ENCODE measurements at regions not wholly inside any gene's neighbourhood (a gene's known extent, or its start where the extent isn't known, plus 50 kb on each side); places are given as distances from the start of the nearest gene placed in this dataset.

DNA sequence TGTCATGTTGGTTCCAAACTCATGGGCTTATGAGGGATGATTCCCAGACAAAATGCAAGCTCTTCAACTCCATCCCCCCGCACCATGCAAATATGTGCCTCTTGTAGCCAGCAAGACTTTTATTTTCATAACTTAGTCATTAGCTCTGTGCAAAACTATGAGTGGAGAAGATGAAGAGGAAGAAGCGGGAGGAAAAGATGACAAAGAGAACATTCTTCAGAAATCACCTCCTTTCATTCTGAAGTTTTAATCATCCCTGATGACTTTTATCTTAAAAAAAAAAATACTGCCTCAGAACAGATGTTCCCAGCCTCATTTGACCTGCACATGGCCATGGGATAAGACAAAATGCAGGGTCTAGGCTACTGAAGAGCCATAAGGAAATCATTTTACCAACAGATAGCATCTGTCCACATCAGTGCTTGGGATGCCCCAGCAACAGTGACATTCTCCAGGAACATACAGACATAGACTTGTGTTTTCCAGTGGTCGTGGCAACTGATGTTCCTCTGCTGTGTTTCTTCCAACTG lies 145.5 kb downstream of the WNT5A start:
- Histone ChIP-seq H3K9ac (ENCODE audit: low read depth, low read length) (no peak overlapping the region), H3K9me3 (ENCODE audit: control insufficient read depth, insufficient read depth, low read length) (no peaks in the 10 kb centered on the region), H3K36me3 (ENCODE audit: control insufficient read depth, insufficient read depth, low read length) (no peaks in the 10 kb centered on the region), H3K4me3 (ENCODE audit: low read depth, low read length) (no peak overlapping the region), H3K27me3 (ENCODE audit: control insufficient read depth, insufficient read depth, low read length) (no peaks in the 10 kb centered on the region), H3K4me1 (ENCODE audit: control insufficient read depth, insufficient read depth, low read length) (no peaks in the 10 kb centered on the region; the same call in 1 of the 2 replicates), H3K27ac (ENCODE audit: low read depth, low read length) (no peak overlapping the region)

DNA sequence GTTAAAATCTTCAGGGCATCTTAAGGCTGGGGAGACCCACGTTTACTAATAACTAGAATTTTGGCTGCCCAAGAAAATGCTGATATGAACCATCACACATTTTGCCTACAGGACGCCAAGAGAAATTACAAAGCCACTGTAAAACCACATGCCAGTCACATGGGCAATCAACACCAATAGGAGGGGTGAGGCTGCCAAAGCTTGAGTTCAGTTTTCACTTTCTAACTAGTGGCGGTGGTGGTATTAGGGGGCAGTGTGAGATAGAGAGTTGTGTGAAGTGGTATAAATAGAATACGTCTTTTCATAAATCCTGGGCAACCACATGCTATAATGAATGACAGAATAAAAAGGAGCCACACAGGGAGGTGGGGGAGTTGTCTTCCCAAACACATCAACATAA lies 147.3 kb downstream of the WNT5A start:
- Histone ChIP-seq H3K4me1 (ENCODE audit: control insufficient read depth, insufficient read depth, low read length) (no peaks in the 10 kb centered on the region; the same call in 1 of the 2 replicates), H3K9ac (ENCODE audit: low read depth, low read length) (no peak overlapping the region), H3K9me3 (ENCODE audit: control insufficient read depth, insufficient read depth, low read length) (no peaks in the 10 kb centered on the region), H3K36me3 (ENCODE audit: control insufficient read depth, insufficient read depth, low read length) (no peaks in the 10 kb centered on the region), H3K4me3 (ENCODE audit: low read depth, low read length) (no peak overlapping the region), H3K27ac (ENCODE audit: low read depth, low read length) (no peak overlapping the region), H3K27me3 (ENCODE audit: control insufficient read depth, insufficient read depth, low read length) (no peaks in the 10 kb centered on the region)

- Histone ChIP-seq H3K27me3 (ENCODE audit: control insufficient read depth, insufficient read depth, low read length) (no peaks in the 10 kb centered on the region), H3K27ac (ENCODE audit: low read depth, low read length) (no peak overlapping the region), H3K9me3 (ENCODE audit: control insufficient read depth, insufficient read depth, low read length) (no peaks in the 10 kb centered on the region), H3K9ac (ENCODE audit: low read depth, low read length) (no peak overlapping the region), H3K4me3 (ENCODE audit: low read depth, low read length) (no peak overlapping the region), H3K4me1 (ENCODE audit: control insufficient read depth, insufficient read depth, low read length) (no peaks in the 10 kb centered on the region; the same call in 1 of the 2 replicates), H3K36me3 (ENCODE audit: control insufficient read depth, insufficient read depth, low read length) (no peaks in the 10 kb centered on the region)
These were observed 147.7 kb downstream of the WNT5A start for GRCh38 chr3:55339390-55339789.

DNA sequence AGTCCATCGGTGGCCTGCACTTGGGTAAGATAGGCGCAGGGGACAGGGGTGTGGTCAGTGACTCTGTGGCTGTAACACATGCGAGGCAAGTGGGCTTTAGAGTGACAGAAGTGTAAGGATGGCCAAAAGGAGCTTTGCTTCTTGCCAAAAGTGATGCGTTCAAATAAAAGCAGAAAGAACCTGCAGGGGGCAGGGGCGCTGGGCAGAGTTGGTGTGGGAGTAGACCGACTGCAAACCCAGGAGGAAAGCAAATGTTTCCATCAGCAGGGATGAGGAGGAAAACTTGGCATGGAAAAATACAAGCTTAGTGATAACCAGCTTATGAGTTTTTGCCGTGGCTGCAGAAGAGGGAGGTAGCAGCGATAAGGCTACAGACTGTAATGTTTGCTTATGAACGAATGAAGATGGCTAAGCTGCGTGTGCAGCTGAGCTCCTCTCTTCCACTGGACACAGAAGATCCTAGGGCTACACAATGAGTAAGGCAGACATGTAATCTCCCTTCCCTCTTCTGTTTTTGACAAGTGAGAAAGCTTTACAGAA lies 149.4 kb downstream of the WNT5A start:
- H3K4me1 ChIP-seq (ENCODE audit: control insufficient read depth, insufficient read depth, low read length): no peaks in the 10 kb centered on the region; the same call in 1 of the 2 replicates
- H3K27ac ChIP-seq (ENCODE audit: low read depth, low read length): no peak overlapping the region
- H3K9ac ChIP-seq (ENCODE audit: low read depth, low read length): no peak overlapping the region
- no peaks in the 10 kb centered on the region for H3K36me3 ChIP-seq (ENCODE audit: control insufficient read depth, insufficient read depth, low read length)
- H3K27me3 ChIP-seq (ENCODE audit: control insufficient read depth, insufficient read depth, low read length): no peaks in the 10 kb centered on the region
- no peak overlapping the region for H3K4me3 ChIP-seq (ENCODE audit: low read depth, low read length)
- no peaks in the 10 kb centered on the region for H3K9me3 ChIP-seq (ENCODE audit: control insufficient read depth, insufficient read depth, low read length)

- Histone ChIP-seq H3K9ac (ENCODE audit: low read depth, low read length) (no peak overlapping the region), H3K36me3 (ENCODE audit: control insufficient read depth, insufficient read depth, low read length) (no peaks in the 10 kb centered on the region), H3K4me3 (ENCODE audit: low read depth, low read length) (no peak overlapping the region), H3K9me3 (ENCODE audit: control insufficient read depth, insufficient read depth, low read length) (no peaks in the 10 kb centered on the region), H3K4me1 (ENCODE audit: control insufficient read depth, insufficient read depth, low read length) (peaks cover 6% of the 10 kb centered on the region; the same call in 1 of the 2 replicates), H3K27ac (ENCODE audit: low read depth, low read length) (no peak overlapping the region), H3K27me3 (ENCODE audit: control insufficient read depth, insufficient read depth, low read length) (no peaks in the 10 kb centered on the region)
These were observed 153.2 kb downstream of the WNT5A start for GRCh38 chr3:55333923-55334322.

DNA sequence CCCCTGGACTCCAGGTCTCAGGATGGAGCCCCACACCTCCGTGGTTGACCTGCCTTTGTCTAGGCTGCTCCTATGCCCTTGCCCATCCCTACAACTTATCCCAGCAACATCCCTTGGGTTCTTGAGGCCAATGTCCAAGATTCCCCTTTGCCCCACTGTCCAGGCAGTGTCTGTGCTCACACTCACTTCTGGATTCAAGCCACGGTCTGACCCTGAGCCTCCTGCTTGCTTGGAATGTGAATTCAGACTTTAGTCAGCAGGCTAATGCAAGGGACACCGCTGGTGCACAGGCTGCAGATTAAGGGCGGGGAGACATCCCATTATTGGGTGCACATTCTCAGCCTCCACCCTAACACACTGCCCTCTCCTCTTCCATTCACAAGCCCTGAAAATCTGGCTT lies 154.1 kb downstream of the WNT5A start:
- Histone ChIP-seq H3K4me1 (ENCODE audit: control insufficient read depth, insufficient read depth, low read length) (peaks cover 6% of the 10 kb centered on the region; the same call in 1 of the 2 replicates), H3K9ac (ENCODE audit: low read depth, low read length) (no peak overlapping the region), H3K36me3 (ENCODE audit: control insufficient read depth, insufficient read depth, low read length) (no peaks in the 10 kb centered on the region), H3K9me3 (ENCODE audit: control insufficient read depth, insufficient read depth, low read length) (no peaks in the 10 kb centered on the region), H3K27ac (ENCODE audit: low read depth, low read length) (no peak overlapping the region), H3K4me3 (ENCODE audit: low read depth, low read length) (no peak overlapping the region), H3K27me3 (ENCODE audit: control insufficient read depth, insufficient read depth, low read length) (no peaks in the 10 kb centered on the region)

DNA sequence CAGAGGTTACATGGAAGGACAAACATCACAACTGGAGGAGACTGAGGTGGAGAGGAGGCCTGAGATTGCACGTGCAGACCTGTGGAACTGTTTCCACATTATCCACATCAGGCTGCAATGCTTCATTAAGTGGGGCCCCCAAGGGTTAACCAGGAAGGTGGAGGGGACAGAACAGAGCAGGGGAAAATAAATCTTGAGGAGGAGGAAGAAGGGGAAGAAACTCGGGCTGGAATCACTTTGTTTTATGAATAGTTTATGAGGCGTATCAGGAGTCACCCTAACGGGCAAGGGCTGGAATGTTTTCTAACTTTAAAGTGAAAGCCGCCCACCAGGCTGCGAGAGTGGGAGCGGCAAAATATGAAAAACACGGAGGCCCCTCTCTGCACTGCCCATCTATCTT lies 154.9 kb downstream of the WNT5A start:
- Histone ChIP-seq H3K9me3 (ENCODE audit: control insufficient read depth, insufficient read depth, low read length) (no peaks in the 10 kb centered on the region), H3K27me3 (ENCODE audit: control insufficient read depth, insufficient read depth, low read length) (no peaks in the 10 kb centered on the region), H3K9ac (ENCODE audit: low read depth, low read length) (no peak overlapping the region), H3K4me1 (ENCODE audit: control insufficient read depth, insufficient read depth, low read length) (peaks cover 6% of the 10 kb centered on the region; the same call in 1 of the 2 replicates), H3K27ac (ENCODE audit: low read depth, low read length) (no peak overlapping the region), H3K4me3 (ENCODE audit: low read depth, low read length) (no peak overlapping the region), H3K36me3 (ENCODE audit: control insufficient read depth, insufficient read depth, low read length) (no peaks in the 10 kb centered on the region)

DNA sequence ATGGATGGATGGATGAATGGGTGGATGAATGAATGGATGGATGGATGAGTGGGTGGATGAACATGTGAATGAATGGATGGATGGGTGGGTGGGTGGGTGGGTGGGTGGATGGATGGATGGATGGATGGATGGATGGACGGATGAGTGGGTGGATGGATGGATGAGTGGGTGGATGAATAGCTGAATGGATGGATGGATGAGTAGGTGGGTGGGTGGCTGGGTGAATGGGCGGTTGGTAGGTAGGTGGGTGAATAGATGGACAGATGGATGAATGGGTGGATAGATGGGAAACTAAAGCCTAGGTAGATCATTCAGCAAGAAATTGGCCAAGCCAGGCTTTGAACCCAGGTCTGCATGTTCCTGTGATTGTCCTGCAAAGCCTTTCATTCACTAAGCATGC lies 155.6 kb downstream of the WNT5A start:
- Histone ChIP-seq H3K36me3 (ENCODE audit: control insufficient read depth, insufficient read depth, low read length) (no peaks in the 10 kb centered on the region), H3K27me3 (ENCODE audit: control insufficient read depth, insufficient read depth, low read length) (no peaks in the 10 kb centered on the region), H3K4me3 (ENCODE audit: low read depth, low read length) (no peak overlapping the region), H3K27ac (ENCODE audit: low read depth, low read length) (no peak overlapping the region), H3K9me3 (ENCODE audit: control insufficient read depth, insufficient read depth, low read length) (no peaks in the 10 kb centered on the region), H3K4me1 (ENCODE audit: control insufficient read depth, insufficient read depth, low read length) (0 out of 2 replicates have a peak, but pooled peaks cover 6% of the 10 kb centered on the region), H3K9ac (ENCODE audit: low read depth, low read length) (no peak overlapping the region)

DNA sequence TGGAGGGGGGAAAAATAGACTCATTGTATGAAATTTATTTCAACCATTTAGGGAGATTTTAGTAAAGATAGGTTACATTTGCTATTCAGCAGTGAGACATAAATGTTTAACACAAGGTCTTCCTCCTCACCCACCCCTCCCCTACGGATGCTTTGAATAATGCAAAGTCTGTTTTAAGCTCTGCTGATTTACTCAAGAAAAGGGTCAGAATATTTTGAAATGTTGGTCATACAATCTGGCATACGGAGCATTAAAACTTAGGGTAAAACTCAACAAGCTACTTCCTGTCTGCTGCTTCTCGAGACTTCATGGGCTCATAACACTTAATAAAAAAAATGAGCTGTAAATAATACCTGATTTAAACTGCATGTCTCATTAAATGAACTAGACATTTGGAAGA lies 156.3 kb downstream of the WNT5A start:
- no peaks in the 10 kb centered on the region for H3K27me3 ChIP-seq (ENCODE audit: control insufficient read depth, insufficient read depth, low read length)
- no peaks in the 10 kb centered on the region for H3K9me3 ChIP-seq (ENCODE audit: control insufficient read depth, insufficient read depth, low read length)
- H3K4me3 ChIP-seq (ENCODE audit: low read depth, low read length): no peak overlapping the region
- H3K36me3 ChIP-seq (ENCODE audit: control insufficient read depth, insufficient read depth, low read length): no peaks in the 10 kb centered on the region
- H3K9ac ChIP-seq (ENCODE audit: low read depth, low read length): no peak overlapping the region
- H3K27ac ChIP-seq (ENCODE audit: low read depth, low read length): peak overlapping the region; percentile 76
- 0 out of 2 replicates have a peak, but pooled peaks cover 6% of the 10 kb centered on the region for H3K4me1 ChIP-seq (ENCODE audit: control insufficient read depth, insufficient read depth, low read length)

DNA sequence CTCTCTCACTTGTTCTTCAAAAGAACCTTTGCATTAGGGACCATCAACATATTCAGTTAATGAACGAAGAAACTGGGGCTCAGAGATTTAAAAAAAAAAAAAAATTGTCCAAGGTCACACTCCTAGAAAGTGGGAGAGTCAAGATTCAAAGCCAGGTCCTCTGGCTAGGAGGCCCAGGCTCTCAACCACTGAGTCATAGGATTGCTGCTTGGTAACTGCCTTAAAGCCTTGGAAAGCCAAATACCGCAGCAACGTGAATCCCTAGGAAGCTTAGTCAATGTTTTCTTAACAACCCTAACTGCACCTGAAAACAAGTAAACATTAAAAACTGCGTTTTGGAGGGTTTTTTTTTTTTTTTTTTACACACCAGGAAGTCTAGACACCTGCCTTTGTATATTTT lies 156.8 kb downstream of the WNT5A start:
- H3K27me3 ChIP-seq (ENCODE audit: control insufficient read depth, insufficient read depth, low read length): no peaks in the 10 kb centered on the region
- no peak overlapping the region for H3K9ac ChIP-seq (ENCODE audit: low read depth, low read length)
- peak overlapping the region; percentile 76 for H3K27ac ChIP-seq (ENCODE audit: low read depth, low read length)
- H3K4me3 ChIP-seq (ENCODE audit: low read depth, low read length): no peak overlapping the region
- H3K36me3 ChIP-seq (ENCODE audit: control insufficient read depth, insufficient read depth, low read length): no peaks in the 10 kb centered on the region
- H3K4me1 ChIP-seq (ENCODE audit: control insufficient read depth, insufficient read depth, low read length): 0 out of 2 replicates have a peak, but pooled peaks cover 6% of the 10 kb centered on the region
- no peaks in the 10 kb centered on the region for H3K9me3 ChIP-seq (ENCODE audit: control insufficient read depth, insufficient read depth, low read length)

- peak overlapping the region; percentile 76 for H3K27ac ChIP-seq (ENCODE audit: low read depth, low read length)
- H3K27me3 ChIP-seq (ENCODE audit: control insufficient read depth, insufficient read depth, low read length): no peaks in the 10 kb centered on the region
- no peak overlapping the region for H3K4me3 ChIP-seq (ENCODE audit: low read depth, low read length)
- no peaks in the 10 kb centered on the region for H3K9me3 ChIP-seq (ENCODE audit: control insufficient read depth, insufficient read depth, low read length)
- H3K36me3 ChIP-seq (ENCODE audit: control insufficient read depth, insufficient read depth, low read length): no peaks in the 10 kb centered on the region
- H3K9ac ChIP-seq (ENCODE audit: low read depth, low read length): no peak overlapping the region
- 0 out of 2 replicates have a peak, but pooled peaks cover 6% of the 10 kb centered on the region for H3K4me1 ChIP-seq (ENCODE audit: control insufficient read depth, insufficient read depth, low read length)
These were observed 157.3 kb downstream of the WNT5A start for GRCh38 chr3:55329849-55330248.

All from HUES48 (cell line).